ENCODE measurements at regions not wholly inside any gene's neighbourhood (a gene's known extent, or its start where the extent isn't known, plus 50 kb on each side); places are given as distances from the start of the nearest gene placed in this dataset.
"Not testable (repeated sequence)": the region's sequence is repeated elsewhere in the genome, so short reads cannot be mapped to it uniquely, and the experiment has no call there.

GRCh38 chr6:26275663-26276062 lies 89.3 kb upstream of the BTN3A2 start:
- TF ChIP-seq CTCF (IDR thresholded peaks at IDR 0.05) = no peak
- no peak for TF ChIP-seq POLR2A (IDR thresholded peaks at IDR 0.05)
- H3K27ac ChIP-seq = no peak overlapping the region

GRCh38 chr6:26276841-26277648 lies 88.0 kb upstream of the BTN3A2 start:
- no peak for TF ChIP-seq CTCF (IDR thresholded peaks at IDR 0.05)
- TF ChIP-seq POLR2A (IDR thresholded peaks at IDR 0.05) = no peak

More at GRCh38 chr6:26275663-26276062, 89.3 kb upstream of the BTN3A2 start:
- no peak for DNase-seq
- Histone ChIP-seq H3K36me3 (no peaks in the 10 kb centered on the region), H3K4me1 (peaks cover 0 to 12% (median 0%) of the 10 kb centered on the region in 4 donors), H3K4me3 (no peak overlapping the region), H3K27me3 (no peaks in the 10 kb centered on the region), H3K9me3 (no peaks in the 10 kb centered on the region)

GRCh38 chr6:26278536-26278935 lies 86.5 kb upstream of the BTN3A2 start:
- H3K27ac ChIP-seq = no peak overlapping the region
- H3K9me3 ChIP-seq = no peaks in the 10 kb centered on the region
- TF ChIP-seq POLR2A (IDR thresholded peaks at IDR 0.05) (no peak), CTCF (IDR thresholded peaks at IDR 0.05) (no peak)
- H3K4me3 ChIP-seq = no peak overlapping the region
- no peaks in the 10 kb centered on the region for H3K36me3 ChIP-seq
- H3K27me3 ChIP-seq = no peaks in the 10 kb centered on the region
- DNase-seq = no peak
- H3K4me1 ChIP-seq = peaks cover 0 to 5% (median 0%) of the 10 kb centered on the region in 4 donors

More at GRCh38 chr6:26276841-26277648, 88.0 kb upstream of the BTN3A2 start:
- H3K4me3 ChIP-seq = no peak overlapping the region
- DNase-seq = no peak
- peaks cover 0 to 3% (median 0%) of the 10 kb centered on the region in 4 donors for H3K4me1 ChIP-seq
- H3K27me3 ChIP-seq = no peaks in the 10 kb centered on the region
- no peak overlapping the region for H3K27ac ChIP-seq
- H3K36me3 ChIP-seq = no peaks in the 10 kb centered on the region
- no peaks in the 10 kb centered on the region for H3K9me3 ChIP-seq

GRCh38 chr6:26279371-26279770 lies 85.6 kb upstream of the BTN3A2 start:
- H3K4me1 ChIP-seq = peaks cover 0 to 12% (median 0%) of the 10 kb centered on the region in 4 donors
- not testable (repeated sequence) for H3K27ac ChIP-seq, H3K27me3 ChIP-seq, H3K36me3 ChIP-seq, H3K9me3 ChIP-seq, DNase-seq, H3K4me3 ChIP-seq

- H3K27me3 ChIP-seq = no peaks in the 10 kb centered on the region
- H3K27ac ChIP-seq = no peak overlapping the region
- DNase-seq = no peak
- H3K4me3 ChIP-seq = no peak overlapping the region
- no peaks in the 10 kb centered on the region for H3K36me3 ChIP-seq
- TF ChIP-seq CTCF (IDR thresholded peaks at IDR 0.05) (no peak), POLR2A (IDR thresholded peaks at IDR 0.05) (no peak)
- H3K9me3 ChIP-seq = no peaks in the 10 kb centered on the region
- H3K4me1 ChIP-seq = peaks cover 0 to 12% (median 0%) of the 10 kb centered on the region in 4 donors
These were observed 84.6 kb upstream of the BTN3A2 start for GRCh38 chr6:26280407-26280806.

GRCh38 chr6:26284537-26285142 lies 80.4 kb upstream of the BTN3A2 start:
- no peaks in the 10 kb centered on the region for H3K27me3 ChIP-seq
- peak; percentile 61 to 86 (median 73) for DNase-seq
- H3K27ac ChIP-seq = peak overlapping the region; percentile 87 to 97 (median 92)
- no peak for TF ChIP-seq POLR2A (IDR thresholded peaks at IDR 0.05)
- TF ChIP-seq CTCF (IDR thresholded peaks at IDR 0.05) = peak in 1 of 6 experiments; percentile 11
- H3K9me3 ChIP-seq = no peaks in the 10 kb centered on the region
- H3K4me1 ChIP-seq = peaks cover 0 to 12% (median 0%) of the 10 kb centered on the region in 4 donors
- H3K4me3 ChIP-seq = peak overlapping the region; percentile 44 to 71 (median 58)
- no peaks in the 10 kb centered on the region for H3K36me3 ChIP-seq
